H4 (cell line): ENCODE measurements at regions not wholly inside any gene's neighbourhood (a gene's known extent, or its start where the extent isn't known, plus 50 kb on each side); places are given as distances from the start of the nearest gene placed in this dataset.
"Not testable (repeated sequence)": the region's sequence is repeated elsewhere in the genome, so short reads cannot be mapped to it uniquely, and the experiment has no call there.

Experiments
- DNase-seq: peaks from one replicate; pipeline ENCODE4 v3.0.0-alpha.2; 2015; ENCODE audit warnings: low spot score

GRCh38 chr1:184888505-184888904 is 85.8 kb downstream of the NIBAN1 start:
- DNase-seq, result no peak

GRCh38 chr1:184882957-184883815 is 91.1 kb downstream of the NIBAN1 start:
- DNase-seq, result no peak

GRCh38 chr1:184881941-184882913 is 92.1 kb downstream of the NIBAN1 start:
- no peak for DNase-seq

GRCh38 chr1:184879876-184880557 is 94.3 kb downstream of the NIBAN1 start:
- DNase-seq, result no peak

GRCh38 chr1:184878602-184879001 is 95.7 kb downstream of the NIBAN1 start:
- DNase-seq, result no peak

- no peak for DNase-seq
Measured at GRCh38 chr1:184878002-184878401, 96.3 kb downstream of the NIBAN1 start.

- not testable (repeated sequence) for DNase-seq
Measured at GRCh38 chr1:184876015-184876414, 98.3 kb downstream of the NIBAN1 start.

GRCh38 chr1:184875218-184875617 is 99.1 kb downstream of the NIBAN1 start:
- DNase-seq, result no peak

- DNase-seq, result no peak
Measured at GRCh38 chr1:184870319-184870718, 104.0 kb downstream of the NIBAN1 start.

- DNase-seq, result no peak
Measured at GRCh38 chr1:184867866-184868689, 106.2 kb downstream of the NIBAN1 start.

- peak; percentile 91 for DNase-seq
Measured at GRCh38 chr1:184866991-184867788, 107.1 kb downstream of the NIBAN1 start.

- no peak for DNase-seq
Measured at GRCh38 chr1:184866586-184866985, 107.7 kb downstream of the NIBAN1 start.

- DNase-seq, result no peak
Measured at GRCh38 chr1:184865831-184866230, 108.5 kb downstream of the NIBAN1 start.

GRCh38 chr1:184861755-184862336 is 107.2 kb upstream of the EDEM3 start:
- DNase-seq, result no peak

- no peak for DNase-seq
Measured at GRCh38 chr1:184860985-184861754, 106.5 kb upstream of the EDEM3 start.

- DNase-seq, result no peak
Measured at GRCh38 chr1:184860535-184860934, 105.9 kb upstream of the EDEM3 start.

GRCh38 chr1:184859381-184860105 is 104.9 kb upstream of the EDEM3 start:
- no peak for DNase-seq

- no peak for DNase-seq
Measured at GRCh38 chr1:184858288-184858687, 103.6 kb upstream of the EDEM3 start.
